ENCODE measurements at regions not wholly inside any gene's neighbourhood (a gene's known extent, or its start where the extent isn't known, plus 50 kb on each side); places are given as distances from the start of the nearest gene placed in this dataset.

DNA sequence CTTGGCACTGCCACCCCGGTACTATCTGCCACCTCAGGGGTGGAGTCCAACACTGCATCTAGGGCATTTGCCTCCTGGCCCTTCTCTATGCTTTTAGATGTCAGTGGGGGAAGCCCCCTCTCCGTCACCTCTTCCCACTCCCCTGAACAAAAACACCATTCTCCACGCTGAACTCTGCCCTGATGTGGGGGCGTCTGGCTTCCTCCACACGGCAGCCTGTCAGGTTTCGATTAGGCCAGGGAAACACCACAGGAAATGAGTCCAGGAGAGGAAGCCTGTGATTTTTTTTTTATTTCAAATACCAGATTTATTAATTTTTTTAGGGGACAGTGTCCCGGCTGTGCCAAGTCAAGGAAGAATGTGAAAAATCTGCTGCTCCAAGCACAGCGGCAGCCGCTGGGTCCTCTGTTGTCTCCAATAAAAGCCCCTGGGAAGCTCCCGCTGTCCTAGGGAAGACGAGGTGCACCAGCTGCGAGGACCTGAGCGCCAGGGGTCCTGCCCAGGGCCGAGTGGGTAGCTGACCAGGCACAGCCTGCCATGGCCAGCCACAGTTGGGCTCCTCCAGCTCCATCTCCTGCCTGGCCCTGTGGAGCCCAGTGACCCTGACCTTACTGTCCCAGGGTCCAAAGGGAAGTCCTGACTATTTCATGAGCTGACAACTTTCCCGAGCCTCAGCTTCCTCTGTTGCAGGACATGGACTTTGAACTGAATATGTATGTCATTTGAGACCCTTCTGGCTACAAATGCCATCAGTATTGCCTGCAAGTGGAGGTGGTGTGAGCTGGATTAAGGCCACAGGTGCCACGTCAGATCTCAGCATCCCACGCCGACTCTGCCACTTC lies 336.7 kb downstream of the FOXL1 start:
- TF ChIP-seq, protein P1, sequence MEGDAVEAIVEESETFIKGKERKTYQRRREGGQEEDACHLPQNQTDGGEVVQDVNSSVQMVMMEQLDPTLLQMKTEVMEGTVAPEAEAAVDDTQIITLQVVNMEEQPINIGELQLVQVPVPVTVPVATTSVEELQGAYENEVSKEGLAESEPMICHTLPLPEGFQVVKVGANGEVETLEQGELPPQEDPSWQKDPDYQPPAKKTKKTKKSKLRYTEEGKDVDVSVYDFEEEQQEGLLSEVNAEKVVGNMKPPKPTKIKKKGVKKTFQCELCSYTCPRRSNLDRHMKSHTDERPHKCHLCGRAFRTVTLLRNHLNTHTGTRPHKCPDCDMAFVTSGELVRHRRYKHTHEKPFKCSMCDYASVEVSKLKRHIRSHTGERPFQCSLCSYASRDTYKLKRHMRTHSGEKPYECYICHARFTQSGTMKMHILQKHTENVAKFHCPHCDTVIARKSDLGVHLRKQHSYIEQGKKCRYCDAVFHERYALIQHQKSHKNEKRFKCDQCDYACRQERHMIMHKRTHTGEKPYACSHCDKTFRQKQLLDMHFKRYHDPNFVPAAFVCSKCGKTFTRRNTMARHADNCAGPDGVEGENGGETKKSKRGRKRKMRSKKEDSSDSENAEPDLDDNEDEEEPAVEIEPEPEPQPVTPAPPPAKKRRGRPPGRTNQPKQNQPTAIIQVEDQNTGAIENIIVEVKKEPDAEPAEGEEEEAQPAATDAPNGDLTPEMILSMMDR (IDR thresholded peaks at IDR 0.05): no peak
- TF ChIP-seq POLR2AphosphoS5 (IDR thresholded peaks at IDR 0.05) (no peak), POLR2A (IDR thresholded peaks at IDR 0.05) (no peak)
